HUES64 (cell line): ENCODE measurements at regions not wholly inside any gene's neighbourhood (a gene's known extent, or its start where the extent isn't known, plus 50 kb on each side); places are given as distances from the start of the nearest gene placed in this dataset.

ENCODE experiments used
- H3K27ac ChIP-seq: 2 replicates; pipeline ENCODE4 v1.7.0; 2013; ENCODE audit warnings: low read depth, low read length, inconsistent platforms
- H3K27me3 ChIP-seq: 2 replicates; pipeline ENCODE4 v1.6.1; 2013; ENCODE audit warnings: mild to moderate bottlenecking, low read length; ENCODE audit not compliant: insufficient read depth
- H3K36me3 ChIP-seq: 2 replicates; pipeline ENCODE4 v1.6.1; 2013; ENCODE audit warnings: mild to moderate bottlenecking, low read length; ENCODE audit not compliant: insufficient read depth
- H3K4me1 ChIP-seq: 2 replicates; pipeline ENCODE4 v1.6.1; 2013; ENCODE audit warnings: mild to moderate bottlenecking, low read length, moderate library complexity; ENCODE audit not compliant: insufficient read depth
- H3K4me3 ChIP-seq: 2 replicates; pipeline ENCODE4 v1.5.1; 2013; ENCODE audit warnings: mild to moderate bottlenecking, low read length, moderate library complexity
- H3K9ac ChIP-seq: 2 replicates; pipeline ENCODE4 v1.6.1; 2013; ENCODE audit warnings: mild to moderate bottlenecking, low read depth, low read length
- H3K9me3 ChIP-seq: 2 replicates; pipeline ENCODE4 v1.6.1; 2013; ENCODE audit warnings: low read depth, low read length; ENCODE audit not compliant: insufficient read depth
- WGBS: fragments of 150-250, 120-280 bp; methylation state at CpG from one replicate; pipeline ENCODE4 v1.1.7; 2013; ENCODE audit warnings: missing lambda C conversion rate; 5-methylcytosine and 5-hydroxymethylcytosine counted together

GRCh38 chr11:126127284-126127845 is 64.7 kb upstream of the CDON start:
- H3K36me3 ChIP-seq = no peaks in the 10 kb centered on the region
- H3K27ac ChIP-seq = no peak overlapping the region
- no peaks in the 10 kb centered on the region for H3K27me3 ChIP-seq
- no peak overlapping the region for H3K9ac ChIP-seq
- H3K9me3 ChIP-seq = no peaks in the 10 kb centered on the region
- no peak overlapping the region for H3K4me3 ChIP-seq
- H3K4me1 ChIP-seq = peaks cover 8% of the 10 kb centered on the region
- WGBS = 75% methylated on average over 6 of the region's 7 CpGs

- 96% methylated on average over 5 of the region's 5 CpGs for WGBS
- H3K27me3 ChIP-seq = no peaks in the 10 kb centered on the region
- no peaks in the 10 kb centered on the region for H3K9me3 ChIP-seq
- H3K4me1 ChIP-seq = peaks cover 5% of the 10 kb centered on the region; the same call in 1 of the 2 replicates
- H3K36me3 ChIP-seq = no peaks in the 10 kb centered on the region
- H3K9ac ChIP-seq = no peak overlapping the region
- H3K27ac ChIP-seq = no peak overlapping the region
- H3K4me3 ChIP-seq = no peak overlapping the region
These were observed 61.6 kb upstream of the CDON start for GRCh38 chr11:126124231-126124661.

GRCh38 chr11:126123686-126124085 is 61.0 kb upstream of the CDON start:
- WGBS = 85% methylated on average over 2 of the region's 2 CpGs
- Histone ChIP-seq H3K27me3 (no peaks in the 10 kb centered on the region), H3K27ac (no peak overlapping the region)

GRCh38 chr11:126122863-126123262 is 60.2 kb upstream of the CDON start:
- Histone ChIP-seq H3K4me1 (peaks cover 4% of the 10 kb centered on the region; the same call in 1 of the 2 replicates), H3K9ac (no peak overlapping the region), H3K36me3 (no peaks in the 10 kb centered on the region), H3K27me3 (no peaks in the 10 kb centered on the region), H3K4me3 (no peak overlapping the region), H3K9me3 (no peaks in the 10 kb centered on the region), H3K27ac (no peak overlapping the region)
- WGBS = 93% methylated on average over 3 of the region's 3 CpGs

More at GRCh38 chr11:126123686-126124085, 61.0 kb upstream of the CDON start:
- H3K9ac ChIP-seq = no peak overlapping the region
- peaks cover 5% of the 10 kb centered on the region; the same call in 1 of the 2 replicates for H3K4me1 ChIP-seq
- H3K36me3 ChIP-seq = no peaks in the 10 kb centered on the region
- H3K4me3 ChIP-seq = no peak overlapping the region
- H3K9me3 ChIP-seq = no peaks in the 10 kb centered on the region

- Histone ChIP-seq H3K4me3 (no peak overlapping the region), H3K27ac (no peak overlapping the region), H3K4me1 (no peaks in the 10 kb centered on the region; the same call in 1 of the 2 replicates), H3K36me3 (no peaks in the 10 kb centered on the region), H3K27me3 (no peaks in the 10 kb centered on the region), H3K9ac (no peak overlapping the region), H3K9me3 (no peaks in the 10 kb centered on the region)
- WGBS = 88% methylated on average over 1 of the region's 1 CpG
These were observed 58.6 kb upstream of the CDON start for GRCh38 chr11:126121296-126121695.

- Histone ChIP-seq H3K36me3 (no peaks in the 10 kb centered on the region), H3K9ac (no peak overlapping the region), H3K4me3 (no peak overlapping the region), H3K4me1 (no peaks in the 10 kb centered on the region; the same call in 1 of the 2 replicates), H3K9me3 (no peaks in the 10 kb centered on the region), H3K27me3 (no peaks in the 10 kb centered on the region), H3K27ac (no peak overlapping the region)
- 89% methylated on average over 10 of the region's 10 CpGs for WGBS
These were observed 56.1 kb upstream of the CDON start for GRCh38 chr11:126118806-126119205.

- no peak overlapping the region for H3K4me3 ChIP-seq
- no peak overlapping the region for H3K9ac ChIP-seq
- H3K27me3 ChIP-seq = no peaks in the 10 kb centered on the region
- no peaks in the 10 kb centered on the region; the same call in 1 of the 2 replicates for H3K4me1 ChIP-seq
- 60% methylated on average over 14 of the region's 14 CpGs for WGBS
- no peaks in the 10 kb centered on the region for H3K9me3 ChIP-seq
- no peaks in the 10 kb centered on the region for H3K36me3 ChIP-seq
- no peak overlapping the region for H3K27ac ChIP-seq
These were observed 53.2 kb upstream of the CDON start for GRCh38 chr11:126115816-126116331.

GRCh38 chr11:126115127-126115495 is 52.4 kb upstream of the CDON start:
- Histone ChIP-seq H3K27ac (no peak overlapping the region), H3K4me3 (no peak overlapping the region), H3K9me3 (no peaks in the 10 kb centered on the region), H3K27me3 (no peaks in the 10 kb centered on the region), H3K9ac (no peak overlapping the region), H3K36me3 (no peaks in the 10 kb centered on the region), H3K4me1 (no peaks in the 10 kb centered on the region; the same call in 1 of the 2 replicates)
- WGBS = 82% methylated on average over 4 of the region's 4 CpGs

GRCh38 chr11:126114486-126115126 is 51.9 kb upstream of the CDON start:
- Histone ChIP-seq H3K4me3 (no peak overlapping the region), H3K27ac (no peak overlapping the region), H3K9ac (no peak overlapping the region), H3K4me1 (no peaks in the 10 kb centered on the region; the same call in 1 of the 2 replicates), H3K9me3 (no peaks in the 10 kb centered on the region), H3K36me3 (no peaks in the 10 kb centered on the region), H3K27me3 (no peaks in the 10 kb centered on the region)
- WGBS = 83% methylated on average over 6 of the region's 6 CpGs

GRCh38 chr11:126113963-126114362 is 51.3 kb upstream of the CDON start:
- Histone ChIP-seq H3K27me3 (no peaks in the 10 kb centered on the region), H3K4me1 (no peaks in the 10 kb centered on the region; the same call in 1 of the 2 replicates), H3K27ac (no peak overlapping the region), H3K36me3 (no peaks in the 10 kb centered on the region), H3K9ac (no peak overlapping the region), H3K9me3 (no peaks in the 10 kb centered on the region), H3K4me3 (no peak overlapping the region)
- WGBS = 85% methylated on average over 4 of the region's 4 CpGs

- Histone ChIP-seq H3K9ac (no peak overlapping the region), H3K4me3 (no peak overlapping the region), H3K36me3 (no peaks in the 10 kb centered on the region), H3K9me3 (no peaks in the 10 kb centered on the region), H3K27ac (no peak overlapping the region), H3K27me3 (no peaks in the 10 kb centered on the region), H3K4me1 (no peaks in the 10 kb centered on the region; the same call in 1 of the 2 replicates)
- WGBS = 66% methylated on average over 7 of the region's 7 CpGs
These were observed 50.9 kb upstream of the CDON start for GRCh38 chr11:126113515-126113957.
